IMR-90 (cell line): ENCODE measurements at regions not wholly inside any gene's neighbourhood (a gene's known extent, or its start where the extent isn't known, plus 50 kb on each side); places are given as distances from the start of the nearest gene placed in this dataset.

ENCODE experiments used
- ATAC-seq: fragments of 200-7000 bp; cut with Tn5 transposase; 2 replicates; pipeline ENCODE4 v1.9.1; 2020; ENCODE audit warnings: low read depth, mild to moderate bottlenecking, moderate library complexity
- BruUV-seq: library from RNA; stranded (reverse); fragments of 400-500 nt; replicated peaks from 2 replicates; lab custom pipeline; 2021; lab: Mats Ljungman, UMichigan
- CTCF ChIA-PET: fragments of 300-600 bp; formaldehyde crosslinking; extraction: SDS; loops from one replicate; lab custom pipeline; 2021; ENCODE audit warnings: antibody characterized with exemption; lab: Yijun Ruan, JAX
- POLR2A ChIA-PET: fragments of 300-600 bp; sonication (Branson Sonifier 250); formaldehyde crosslinking; loops from one replicate; lab custom pipeline; 2022; ENCODE audit warnings: antibody characterized with exemption; ENCODE audit not compliant: unreplicated experiment; lab: Charles Lee
- DNase-seq: peaks from one replicate; pipeline ENCODE4 v3.0.0; 2013
- H2AFZ ChIP-seq: replicated peaks from 2 replicates; pipeline ENCODE3; 2013; ENCODE audit warnings: low read length, mild to moderate bottlenecking; ENCODE audit not compliant: poor library complexity
- H2AK5ac ChIP-seq: 2 replicates; pipeline ENCODE4 v1.6.1; 2013; ENCODE audit warnings: low read depth, low read length, inconsistent platforms
- H2AK9ac ChIP-seq: replicated peaks from 2 replicates; pipeline ENCODE3; 2013; ENCODE audit warnings: mild to moderate bottlenecking, low read depth, low read length, moderate library complexity; ENCODE audit not compliant: poor library complexity
- H2BK120ac ChIP-seq: 2 replicates; pipeline ENCODE4 v1.6.1; 2013; ENCODE audit warnings: low read depth, low read length, inconsistent platforms
- H2BK15ac ChIP-seq: 3 replicates; pipeline ENCODE4 v1.6.1; 2013; ENCODE audit warnings: low read depth, low read length, inconsistent platforms
- H2BK20ac ChIP-seq: 2 replicates; pipeline ENCODE4 v1.6.1; 2013; ENCODE audit warnings: low read depth, mild to moderate bottlenecking, inconsistent platforms, low read length, moderate library complexity
- H2BK5ac ChIP-seq: 2 replicates; pipeline ENCODE4 v1.6.1; 2013; ENCODE audit warnings: mild to moderate bottlenecking, low read depth, low read length, inconsistent platforms; ENCODE audit not compliant: poor library complexity, severe bottlenecking
- H3K14ac ChIP-seq: replicated peaks from 2 replicates; pipeline ENCODE4 v1.6.1; 2013; ENCODE audit warnings: low read depth, low read length, inconsistent platforms
- H3K18ac ChIP-seq: 2 replicates; pipeline ENCODE4 v1.6.1; 2013; ENCODE audit warnings: low read depth, low read length, control low read depth
- H3K23ac ChIP-seq: 2 replicates; pipeline ENCODE4 v1.6.1; 2013; ENCODE audit warnings: low read depth, low read length, inconsistent platforms
- H3K27ac ChIP-seq: 2 replicates; pipeline ENCODE4 v1.5.1; 2013; ENCODE audit warnings: mild to moderate bottlenecking, control low read depth, low read length; ENCODE audit not compliant: insufficient read depth
- H3K27me3 ChIP-seq: 2 replicates; pipeline ENCODE4 v1.6.1; 2013; ENCODE audit warnings: low read length; ENCODE audit not compliant: control insufficient read depth, insufficient read depth
- H3K36me3 ChIP-seq: 2 replicates; pipeline ENCODE4 v1.6.1; 2013; ENCODE audit warnings: low read length, mixed read lengths; ENCODE audit not compliant: control insufficient read depth, insufficient read depth
- H3K4ac ChIP-seq: 2 replicates; pipeline ENCODE4 v1.6.1; 2013; ENCODE audit warnings: low read depth, low read length, inconsistent platforms
- H3K4me1 ChIP-seq: 2 replicates; pipeline ENCODE4 v1.6.1; 2013; ENCODE audit warnings: low read length, mixed read lengths; ENCODE audit not compliant: control insufficient read depth, insufficient read depth
- H3K4me2 ChIP-seq: 2 replicates; pipeline ENCODE4 v1.6.1; 2013; ENCODE audit warnings: low read depth, mild to moderate bottlenecking, control low read depth, low read length, moderate library complexity
- H3K4me3 ChIP-seq: 2 replicates; pipeline ENCODE4 v1.5.1; 2013; ENCODE audit warnings: low read depth, mild to moderate bottlenecking, control low read depth, low read length, moderate library complexity; ENCODE audit not compliant: insufficient read depth
- H3K56ac ChIP-seq: 2 replicates; pipeline ENCODE4 v1.6.1; 2013; ENCODE audit warnings: low read length, inconsistent platforms; ENCODE audit not compliant: insufficient read depth; ENCODE audit errors: extremely low read depth
- H3K79me1 ChIP-seq, 2 experiments: 2 replicates each; pipeline ENCODE4 v1.6.1; 2013; ENCODE audit warnings: low read length in 2 of 2, inconsistent platforms in 1 of 2, low read depth in 1 of 2
- H3K9ac ChIP-seq: 2 replicates; pipeline ENCODE4 v1.6.1; 2013; ENCODE audit warnings: low read depth, low read length, control low read depth
- H3K9me1 ChIP-seq: 2 replicates; pipeline ENCODE4 v1.6.1; 2013; ENCODE audit warnings: low read length, inconsistent platforms; ENCODE audit not compliant: insufficient read depth
- H3K9me3 ChIP-seq: 2 replicates; pipeline ENCODE4 v1.6.1; 2013; ENCODE audit warnings: low read length; ENCODE audit not compliant: control insufficient read depth, insufficient read depth
- H4K20me1 ChIP-seq: 2 replicates; pipeline ENCODE4 v1.6.1; 2013; ENCODE audit warnings: low read length, inconsistent platforms; ENCODE audit not compliant: insufficient read depth
- H4K5ac ChIP-seq: 2 replicates; pipeline ENCODE4 v1.6.1; 2013; ENCODE audit warnings: mild to moderate bottlenecking, low read depth, low read length, control low read depth
- H4K8ac ChIP-seq, 2 experiments: 2 replicates each; pipeline ENCODE4 v1.6.1; 2013; ENCODE audit warnings: low read depth in 2 of 2, low read length in 2 of 2, control low read depth in 1 of 2, inconsistent platforms in 1 of 2
- H4K91ac ChIP-seq: 2 replicates; pipeline ENCODE4 v1.6.1; 2013; ENCODE audit warnings: low read depth, low read length, inconsistent platforms; ENCODE audit not compliant: insufficient read depth
- CEBPB ChIP-seq: IDR thresholded peaks from 2 replicates; pipeline ENCODE4 v1.6.1; 2012; ENCODE audit warnings: low read depth, low read length, improper control_type of control experiment
- CHD1 ChIP-seq: IDR thresholded peaks from 2 replicates; pipeline ENCODE4 v1.6.1; 2012; ENCODE audit warnings: low read depth, low read length, improper control_type of control experiment
- FOS ChIP-seq: fragments of 150-350 bp; IDR thresholded peaks from 2 replicates; pipeline ENCODE4 v1.6.1; 2016; ENCODE audit warnings: low read depth, low read length
- MAFK ChIP-seq: IDR thresholded peaks from 2 replicates; pipeline ENCODE4 v1.6.1; 2012; ENCODE audit warnings: low read depth, low read length, improper control_type of control experiment
- MAZ ChIP-seq: IDR thresholded peaks from 2 replicates; pipeline ENCODE4 v1.6.1; 2012; ENCODE audit warnings: low read depth, mild to moderate bottlenecking, low read length, improper control_type of control experiment, moderate library complexity, borderline replicate concordance
- MXI1 ChIP-seq: IDR thresholded peaks from 2 replicates; pipeline ENCODE4 v1.6.1; 2012; ENCODE audit warnings: low read depth, mild to moderate bottlenecking, low read length, moderate library complexity, borderline replicate concordance
- POLR2A ChIP-seq: IDR thresholded peaks from 2 replicates; pipeline ENCODE4 v1.6.1; 2012; ENCODE audit warnings: mild to moderate bottlenecking, low read depth, low read length
- RAD21 ChIP-seq: IDR thresholded peaks from 2 replicates; pipeline ENCODE4 v1.6.1; 2012; ENCODE audit warnings: low read length, improper control_type of control experiment
- RCOR1 ChIP-seq: IDR thresholded peaks from 2 replicates; pipeline ENCODE4 v1.6.1; 2012; ENCODE audit warnings: mild to moderate bottlenecking, low read length, improper control_type of control experiment; ENCODE audit not compliant: insufficient replicate concordance
- RFX5 ChIP-seq: IDR thresholded peaks from 2 replicates; pipeline ENCODE4 v1.8.0; 2012; ENCODE audit warnings: low read depth, mild to moderate bottlenecking, low read length, moderate library complexity
- WGBS, 2 experiments: methylation state at CpG; one replicate each; pipeline versions ENCODE4 v1.1.5 to v1.1.7; 2013; ENCODE audit warnings: missing lambda C conversion rate in 2 of 2; ENCODE audit not compliant: insufficient read length in 1 of 2; ENCODE audit errors: extremely low coverage in 2 of 2; 5-methylcytosine and 5-hydroxymethylcytosine counted together
- dilution Hi-C: fragments of 300-500 bp; cut with HindIII; formaldehyde crosslinking; loops from one replicate; pipeline ENCODE4 v1.14.3; 2018; ENCODE audit warnings: low sequenced_read_pairs; ENCODE audit not compliant: unreplicated experiment
- in situ Hi-C: fragments of 300-500 bp; cut with MboI; formaldehyde crosslinking; loops from 3 replicates; pipeline ENCODE4 v1.14.3; 2019; ENCODE audit warnings: low sequenced_read_pairs, inconsistent platforms, mixed read lengths
- intact Hi-C: fragments of 100-400 bp; cut with micrococcal nuclease; formaldehyde crosslinking; loops from 2 replicates; pipeline ENCODE4 v1.10.0; 2022
- TF ChIP-seq, protein P1 (sequence below): conservative IDR thresholded peaks from 2 replicates; pipeline ENCODE4 v1.5.1; 2012; ENCODE audit warnings: mild to moderate bottlenecking, low read depth, low read length, improper control_type of control experiment

DNA sequence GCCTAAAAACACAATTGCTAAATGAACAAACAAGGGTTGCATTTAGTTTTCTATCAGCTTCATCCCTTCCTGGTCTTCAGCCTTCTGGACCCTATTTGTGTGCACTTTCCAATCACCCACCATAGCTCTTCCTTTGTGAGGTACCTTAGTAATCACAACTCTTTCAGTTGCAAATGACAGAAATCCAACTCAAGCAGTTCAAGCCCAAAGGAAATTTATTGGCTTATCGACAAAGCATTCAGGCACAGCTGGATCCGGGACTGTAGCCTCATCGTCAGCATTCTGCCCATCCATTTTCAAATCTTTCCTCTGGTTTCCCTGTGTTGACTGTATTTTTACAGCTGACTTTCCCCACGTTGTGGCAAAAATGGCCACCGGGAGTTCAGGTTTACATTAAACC is 148.6 kb upstream of the VASH1 start:
- no peak overlapping the region for H2BK120ac ChIP-seq
- no peak overlapping the region for H3K14ac ChIP-seq
- H3K4me3 ChIP-seq: no peak overlapping the region
- no peaks in the 10 kb centered on the region for H3K9me3 ChIP-seq
- H2AFZ ChIP-seq: no peak overlapping the region
- H3K4me2 ChIP-seq: no peak overlapping the region
- no peak overlapping the region for H3K23ac ChIP-seq
- H2BK5ac ChIP-seq: no peak overlapping the region
- H2BK20ac ChIP-seq: no peak overlapping the region
- ChIA-PET CTCF (no interaction called here), POLR2A (no interaction called here)
- no peak overlapping the region for H2AK5ac ChIP-seq
- H3K56ac ChIP-seq: no peak overlapping the region
- no peak overlapping the region for H4K5ac ChIP-seq
- H3K18ac ChIP-seq: no peak overlapping the region
- H3K9me1 ChIP-seq: no peaks in the 10 kb centered on the region
- DNase-seq: no peak
- H4K8ac ChIP-seq: no peak overlapping the region
- intact Hi-C loops: no loop called here
- in situ Hi-C loops: no loop called here
- 20% methylated on average over 1 of the region's 5 CpGs; no CpG with 5 or more reads in 1 of the 2 experiments for WGBS, 2 experiments
- H3K4me1 ChIP-seq: no peaks in the 10 kb centered on the region
- no peaks in the 10 kb centered on the region for H3K79me1 ChIP-seq
- dilution Hi-C loops: no loop called here
- ATAC-seq: no peak
- BruUV-seq: no TSS peak
- no peaks in the 10 kb centered on the region for H3K36me3 ChIP-seq
- H4K91ac ChIP-seq: no peak overlapping the region
- no peak overlapping the region for H3K9ac ChIP-seq
- H3K27ac ChIP-seq: no peak overlapping the region
- TF ChIP-seq MAFK: no peak
- no peak for TF ChIP-seq CEBPB
- no peak for TF ChIP-seq POLR2A
- no peak for TF ChIP-seq RAD21
- TF ChIP-seq MXI1: no peak
- no peak for TF ChIP-seq RCOR1
- no peak for TF ChIP-seq CHD1
- TF ChIP-seq RFX5: no peak
- no peak for TF ChIP-seq MAZ
- TF ChIP-seq, protein P1, sequence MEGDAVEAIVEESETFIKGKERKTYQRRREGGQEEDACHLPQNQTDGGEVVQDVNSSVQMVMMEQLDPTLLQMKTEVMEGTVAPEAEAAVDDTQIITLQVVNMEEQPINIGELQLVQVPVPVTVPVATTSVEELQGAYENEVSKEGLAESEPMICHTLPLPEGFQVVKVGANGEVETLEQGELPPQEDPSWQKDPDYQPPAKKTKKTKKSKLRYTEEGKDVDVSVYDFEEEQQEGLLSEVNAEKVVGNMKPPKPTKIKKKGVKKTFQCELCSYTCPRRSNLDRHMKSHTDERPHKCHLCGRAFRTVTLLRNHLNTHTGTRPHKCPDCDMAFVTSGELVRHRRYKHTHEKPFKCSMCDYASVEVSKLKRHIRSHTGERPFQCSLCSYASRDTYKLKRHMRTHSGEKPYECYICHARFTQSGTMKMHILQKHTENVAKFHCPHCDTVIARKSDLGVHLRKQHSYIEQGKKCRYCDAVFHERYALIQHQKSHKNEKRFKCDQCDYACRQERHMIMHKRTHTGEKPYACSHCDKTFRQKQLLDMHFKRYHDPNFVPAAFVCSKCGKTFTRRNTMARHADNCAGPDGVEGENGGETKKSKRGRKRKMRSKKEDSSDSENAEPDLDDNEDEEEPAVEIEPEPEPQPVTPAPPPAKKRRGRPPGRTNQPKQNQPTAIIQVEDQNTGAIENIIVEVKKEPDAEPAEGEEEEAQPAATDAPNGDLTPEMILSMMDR: no peak
- no peak for TF ChIP-seq FOS
- no peak overlapping the region for H2AK9ac ChIP-seq
- H4K20me1 ChIP-seq: no peaks in the 10 kb centered on the region
- H3K27me3 ChIP-seq: peaks cover 2% of the 10 kb centered on the region; the same call in 1 of the 2 replicates
- H2BK15ac ChIP-seq: no peak overlapping the region
- H3K4ac ChIP-seq: no peak overlapping the region
